ENCODE measurements at regions not wholly inside any gene's neighbourhood (a gene's known extent, or its start where the extent isn't known, plus 50 kb on each side); places are given as distances from the start of the nearest gene placed in this dataset.

DNA sequence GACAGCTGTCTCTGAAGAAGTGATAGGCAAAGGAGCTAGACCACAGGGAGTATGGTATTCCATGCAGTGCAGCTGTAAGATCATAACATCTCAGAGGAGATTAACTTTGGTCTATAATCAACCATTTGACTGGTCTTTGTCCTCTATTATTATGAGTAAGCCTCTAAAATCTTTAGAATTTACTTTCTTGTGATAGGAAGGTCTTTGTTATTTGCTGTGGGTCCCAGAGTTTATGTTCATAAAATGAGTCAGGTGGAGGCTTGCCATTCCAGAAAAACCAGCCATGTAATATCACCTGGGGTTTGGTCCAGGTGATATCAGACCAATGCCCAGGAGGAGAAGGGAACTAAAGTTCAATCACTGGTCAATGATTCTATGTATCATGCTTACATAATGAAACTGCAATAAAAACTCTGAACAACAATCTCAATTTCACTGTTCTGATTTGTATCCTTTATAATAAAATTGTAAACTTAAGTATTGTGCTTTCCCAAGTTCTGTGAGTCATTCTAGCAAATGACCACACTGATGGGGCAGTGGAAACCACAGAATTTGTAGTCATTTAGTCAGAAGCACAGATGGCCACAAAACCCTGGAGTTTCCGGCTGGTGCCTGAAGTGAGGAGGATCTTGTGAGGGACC lies 239.6 kb upstream of the TRAM1L1 start:
- H3K79me2 ChIP-seq (ENCODE audit: control insufficient read depth, insufficient read depth, low read length) = no peaks in the 10 kb centered on the region

More for the DNA sequence above, 239.6 kb upstream of the TRAM1L1 start:
- no peak overlapping the region for H3K4me2 ChIP-seq (ENCODE audit: insufficient read depth, low read length)
- intact Hi-C loops (cut with micrococcal nuclease) = no loop called here
- dilution Hi-C loops (cut with MboI; ENCODE audit: extremely low pct_ligation_motif_present, low sequenced_read_pairs) = no loop called here
- FAIRE-seq (no peak), DNase-seq (ENCODE audit: low read depth, low spot score) (no peak)
- no peaks in the 10 kb centered on the region for H3K9me3 ChIP-seq (replicated peaks; ENCODE audit: control insufficient read depth, insufficient read depth, low read length)
- no peaks in the 10 kb centered on the region for H4K20me1 ChIP-seq (replicated peaks; ENCODE audit: control insufficient read depth, extremely low read depth, insufficient read depth, low read length)
- BruUV-seq (replicated peaks) = no TSS peak
- H3K36me3 ChIP-seq (ENCODE audit: control insufficient read depth in 2 of 2, extremely low read depth in 1 of 2, insufficient read depth in 2 of 2, low read length in 2 of 2) = no peaks in the 10 kb centered on the region
- ChIA-PET CTCF (no interaction called here), POLR2A (no interaction called here)
- H3K27ac ChIP-seq (ENCODE audit: insufficient read depth, low read depth, low read length) = no peak overlapping the region
- no peak overlapping the region for H3K9ac ChIP-seq (replicated peaks; ENCODE audit: extremely low read depth, insufficient read depth, low read length)
- H2AFZ ChIP-seq (ENCODE audit: low read depth, low read length) = no peak overlapping the region
- H3K27me3 ChIP-seq (ENCODE audit: control insufficient read depth in 2 of 2, insufficient read depth in 2 of 2, low read length in 2 of 2) = no peaks in the 10 kb centered on the region
- no peaks in the 10 kb centered on the region for H3K4me1 ChIP-seq (ENCODE audit: control insufficient read depth, extremely low read depth, insufficient read depth, low read length)
- TF ChIP-seq JUN (IDR thresholded peaks at IDR 0.05; ENCODE audit: borderline replicate concordance, insufficient read depth, insufficient read length, low read depth) (no peak), GATA2 (IDR thresholded peaks at IDR 0.05; ENCODE audit: insufficient read depth, insufficient read length, low read depth, low read length) (no peak), EZH2 (IDR thresholded peaks at IDR 0.05; ENCODE audit: borderline replicate concordance, low read depth, low read length, severe bottlenecking) (no peak), FOS (IDR thresholded peaks at IDR 0.05; ENCODE audit: borderline replicate concordance, insufficient read depth, low read length) (no peak), MYC (IDR thresholded peaks at IDR 0.05; ENCODE audit: low read depth, low read length) (no peak), POLR2AphosphoS5 (IDR thresholded peaks at IDR 0.05; ENCODE audit: insufficient read depth, low read depth, low read length) (no peak), POLR2A (IDR thresholded peaks at IDR 0.05; ENCODE audit: low read depth, low read length) (no peak)
- TF ChIP-seq, protein P1, sequence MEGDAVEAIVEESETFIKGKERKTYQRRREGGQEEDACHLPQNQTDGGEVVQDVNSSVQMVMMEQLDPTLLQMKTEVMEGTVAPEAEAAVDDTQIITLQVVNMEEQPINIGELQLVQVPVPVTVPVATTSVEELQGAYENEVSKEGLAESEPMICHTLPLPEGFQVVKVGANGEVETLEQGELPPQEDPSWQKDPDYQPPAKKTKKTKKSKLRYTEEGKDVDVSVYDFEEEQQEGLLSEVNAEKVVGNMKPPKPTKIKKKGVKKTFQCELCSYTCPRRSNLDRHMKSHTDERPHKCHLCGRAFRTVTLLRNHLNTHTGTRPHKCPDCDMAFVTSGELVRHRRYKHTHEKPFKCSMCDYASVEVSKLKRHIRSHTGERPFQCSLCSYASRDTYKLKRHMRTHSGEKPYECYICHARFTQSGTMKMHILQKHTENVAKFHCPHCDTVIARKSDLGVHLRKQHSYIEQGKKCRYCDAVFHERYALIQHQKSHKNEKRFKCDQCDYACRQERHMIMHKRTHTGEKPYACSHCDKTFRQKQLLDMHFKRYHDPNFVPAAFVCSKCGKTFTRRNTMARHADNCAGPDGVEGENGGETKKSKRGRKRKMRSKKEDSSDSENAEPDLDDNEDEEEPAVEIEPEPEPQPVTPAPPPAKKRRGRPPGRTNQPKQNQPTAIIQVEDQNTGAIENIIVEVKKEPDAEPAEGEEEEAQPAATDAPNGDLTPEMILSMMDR (IDR thresholded peaks at IDR 0.05; ENCODE audit: extremely low read depth in 1 of 2, insufficient read depth in 1 of 2, low read depth in 1 of 2, low read length in 2 of 2) = no peak
- TF ChIP-seq, protein P2, sequence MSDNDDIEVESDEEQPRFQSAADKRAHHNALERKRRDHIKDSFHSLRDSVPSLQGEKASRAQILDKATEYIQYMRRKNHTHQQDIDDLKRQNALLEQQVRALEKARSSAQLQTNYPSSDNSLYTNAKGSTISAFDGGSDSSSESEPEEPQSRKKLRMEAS (IDR thresholded peaks at IDR 0.05; ENCODE audit: insufficient read depth, insufficient read length) = no peak
- H3K4me3 ChIP-seq (replicated peaks in 1 of 3; ENCODE audit: insufficient read depth in 1 of 3, low read depth in 1 of 3, low read length in 3 of 3) = no peak overlapping the region
- no peaks in the 10 kb centered on the region for H3K9me1 ChIP-seq (replicated peaks; ENCODE audit: control insufficient read depth, extremely low read depth, insufficient read depth, low read length)
